Heart left ventricle (tissue), 13 donors: ENCODE measurements at regions not wholly inside any gene's neighbourhood (a gene's known extent, or its start where the extent isn't known, plus 50 kb on each side); places are given as distances from the start of the nearest gene placed in this dataset.

Experiments
- CTCF ChIP-seq, 12 donors: fragments of 200-600 bp; sonication (generic) in 4 of 12; IDR thresholded peaks; one replicate each; pipeline versions ENCODE4 v1.5.0 to v1.8.0; 2018 to 2022; ENCODE audit warnings: antibody characterized with exemption in 12 of 12, mild to moderate bottlenecking in 5 of 12
- POLR2A ChIP-seq, 2 donors: fragments of 450-650 bp; IDR thresholded peaks; one replicate each; pipeline ENCODE4 v1.6.1; 2017; ENCODE audit warnings: antibody characterized with exemption in 2 of 2, mild to moderate bottlenecking in 2 of 2, moderate library complexity in 2 of 2
- donor health status: ischemic (EF 13 %, LVEDD 7.1; RV severe dilation, severe dysfunction).
- donor health status: DM: no; HTN: yes; CAD: no.
- donor health status: DM: no; HTN: no; CAD: no.
- donor health status: ischemic (EF 25% LVEDD 6.9; RV normal size, moderate dysfunction).
- donor health status: ischemic (EF 25% LVEDD 5.7; RV mildly dilated, moderate dysfunction).
- donor health status: ischemic (EF 35%, LVEDD 5.7; RV mildly dilated, moderate dysfunction).
- donor health status: nonischemic (EF 11% LVEDD 7.7; RV severe dilation, severe dysfunction).
- donor health status: DM: yes; HTN: yes; CAD: no.
- donor health status: PGD.
- donor health status: ischemic (EF 29% LVEDD 5.4; RV normal size, mild dysfunction).
- donor health status: nonischemic (EF 23%, LVEDD 6.1; RV moderate dilation, normal function).

- TF ChIP-seq CTCF (IDR thresholded peaks at IDR 0.05), result no peak
- TF ChIP-seq POLR2A (IDR thresholded peaks at IDR 0.05), result no peak
Measured at GRCh38 chr14:37851054-37851453, 255.6 kb downstream of the TTC6 start.
